Hematopoietic multipotent progenitor cell treated with erythropoietin and hydrocortisone succinate and interleukin-3 and kit ligand, for 6 days (in vitro differentiated cells): ENCODE measurements at regions not wholly inside any gene's neighbourhood (a gene's known extent, or its start where the extent isn't known, plus 50 kb on each side); places are given as distances from the start of the nearest gene placed in this dataset.

Source experiments
- DNase-seq: peaks from one replicate; pipeline ENCODE4 v3.0.0-alpha.2; 2015

DNA sequence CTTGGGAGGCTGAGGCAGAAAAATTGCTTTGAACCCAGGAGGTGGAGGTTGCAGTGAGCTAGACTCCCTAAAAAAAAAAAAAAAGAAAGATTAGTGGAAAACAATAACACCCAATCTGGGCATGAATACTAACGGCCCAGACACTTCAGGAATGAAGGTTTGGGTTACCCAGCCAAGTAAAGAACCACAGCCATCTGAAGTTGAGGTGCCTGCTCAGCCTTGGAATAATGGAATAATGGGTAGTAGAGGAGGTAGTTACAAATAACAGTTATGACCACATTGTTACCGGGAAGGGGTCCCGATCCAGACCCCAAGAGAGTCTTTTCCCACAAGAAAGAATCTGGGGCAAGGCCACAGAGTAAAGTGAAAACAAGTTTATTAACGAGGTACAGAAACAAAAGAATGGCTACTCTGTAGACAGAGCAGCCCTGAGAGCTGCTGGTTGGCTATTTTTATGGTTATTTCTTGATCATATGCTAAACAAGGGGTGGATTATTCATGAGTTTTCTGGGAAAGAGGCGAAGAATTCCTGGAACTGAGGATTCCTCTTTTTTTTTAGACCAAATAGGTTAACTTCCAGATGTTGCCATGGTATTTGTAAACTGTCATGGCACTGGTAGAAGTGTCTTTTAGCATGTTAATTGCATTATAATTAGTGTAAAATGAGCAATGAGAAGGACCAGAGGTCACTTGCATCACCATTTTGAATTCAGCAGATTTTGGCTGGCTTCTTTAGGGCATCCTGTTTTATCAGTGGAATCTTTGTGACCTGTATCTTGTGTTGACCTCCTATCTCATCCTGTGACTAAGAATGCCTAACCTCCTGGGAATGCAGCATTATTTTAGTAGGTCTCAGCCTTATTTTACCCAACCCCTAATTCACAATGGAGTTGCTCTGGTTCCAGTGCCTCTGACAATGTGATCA is 96.2 kb upstream of the HAAO start:
- DNase-seq, result no peak

DNA sequence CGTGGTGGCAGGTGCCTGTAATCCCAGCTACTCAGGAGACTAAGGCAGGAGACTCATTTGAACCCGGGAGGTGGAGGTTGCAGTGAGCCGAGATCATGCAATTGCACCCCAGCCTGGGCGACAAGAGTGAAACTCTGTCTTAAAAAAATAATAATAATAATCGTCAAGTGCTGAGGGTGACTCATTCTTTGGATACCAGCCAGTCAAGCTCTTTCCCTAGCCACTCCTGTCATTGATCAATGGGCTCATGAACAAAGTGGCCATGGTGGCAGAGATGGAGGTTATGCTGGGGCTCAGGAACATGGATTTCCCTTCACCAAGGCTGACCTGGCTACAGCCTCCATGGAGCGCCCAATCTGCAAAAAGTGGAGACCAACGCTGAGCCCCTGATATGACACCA is 94.5 kb upstream of the HAAO start:
- no peak for DNase-seq

DNA sequence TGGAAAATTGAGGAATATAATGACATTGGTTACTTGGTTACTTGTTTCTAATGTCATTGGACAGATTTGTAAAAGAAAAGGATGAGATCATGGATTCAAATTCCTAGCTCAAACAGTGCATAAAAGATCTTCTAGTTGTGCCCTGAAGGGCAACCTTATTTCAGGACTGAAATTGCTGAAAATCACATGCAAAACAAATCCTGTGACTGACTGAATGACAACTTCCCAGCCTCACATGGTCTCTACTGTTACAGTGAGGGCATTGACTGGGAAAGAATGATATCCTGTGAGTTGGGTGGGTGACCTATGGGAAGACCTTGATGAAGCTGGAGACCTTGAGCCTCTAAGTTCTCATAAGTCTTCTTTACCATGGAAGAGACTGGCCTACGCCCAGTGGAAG is 90.4 kb upstream of the HAAO start:
- no peak for DNase-seq

DNA sequence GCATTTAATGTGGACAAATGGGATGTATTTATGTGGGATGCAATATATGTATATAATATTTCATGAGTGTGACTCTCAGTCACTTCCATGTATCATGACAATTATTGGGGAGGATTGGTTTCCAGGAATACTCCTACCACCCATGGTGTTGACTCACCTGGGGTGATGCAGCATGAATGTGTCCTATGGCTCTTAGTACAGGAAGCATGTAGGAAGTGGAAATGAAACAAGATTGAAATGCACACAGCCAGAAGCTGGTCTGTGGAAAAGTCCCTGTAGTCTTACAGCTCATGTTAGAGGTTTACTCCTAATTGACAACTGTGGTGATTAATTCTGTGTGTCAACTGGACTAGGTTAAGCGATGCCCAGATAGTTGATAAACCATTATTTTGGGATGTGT is 89.3 kb upstream of the HAAO start:
- no peak for DNase-seq

DNA sequence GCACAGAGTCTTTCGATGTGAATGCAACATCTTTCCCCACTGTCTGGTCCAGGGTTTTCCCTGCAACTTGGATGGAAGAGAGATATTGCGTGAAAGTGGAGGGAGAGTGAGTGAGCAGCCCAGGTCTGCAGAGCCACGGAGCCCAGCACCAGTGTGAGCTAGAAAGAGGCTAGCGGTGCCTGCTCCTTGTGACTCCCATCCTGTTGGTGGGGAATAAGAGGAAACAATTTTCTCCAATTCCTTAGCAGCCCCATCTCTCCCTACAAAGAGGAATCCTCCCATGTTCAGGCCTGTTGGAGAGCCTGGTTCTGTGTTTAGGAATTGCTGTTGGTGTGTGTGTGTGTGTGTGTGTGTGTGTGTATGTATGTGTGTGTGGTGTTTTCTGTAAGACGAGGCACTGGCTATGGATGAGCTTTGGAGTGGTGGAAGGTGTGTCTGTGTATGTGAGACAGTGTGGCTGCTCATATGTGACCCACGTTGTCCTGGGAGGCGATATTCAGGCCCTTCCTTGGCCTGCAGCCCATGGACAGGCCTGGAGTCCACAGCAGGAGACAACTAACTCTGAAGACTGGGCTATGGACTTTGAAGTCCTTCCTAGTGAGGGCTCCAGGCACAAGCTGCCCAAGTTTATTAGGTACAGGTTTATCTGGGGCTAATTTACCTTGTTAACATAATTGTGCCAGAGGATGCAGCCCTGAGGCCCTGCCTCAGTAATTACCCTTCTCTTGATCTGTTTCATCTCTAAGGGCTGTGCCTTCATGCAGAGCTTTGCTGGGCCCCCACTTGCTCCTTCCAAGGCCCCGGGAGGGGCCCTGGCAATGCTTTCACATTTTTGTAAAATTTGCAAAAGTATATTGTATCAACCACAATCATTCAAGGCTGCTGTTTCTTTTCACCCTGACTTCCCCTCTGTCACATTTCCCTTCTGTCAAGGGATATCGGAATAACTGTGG is 88.6 kb upstream of the HAAO start:
- no peak for DNase-seq

DNA sequence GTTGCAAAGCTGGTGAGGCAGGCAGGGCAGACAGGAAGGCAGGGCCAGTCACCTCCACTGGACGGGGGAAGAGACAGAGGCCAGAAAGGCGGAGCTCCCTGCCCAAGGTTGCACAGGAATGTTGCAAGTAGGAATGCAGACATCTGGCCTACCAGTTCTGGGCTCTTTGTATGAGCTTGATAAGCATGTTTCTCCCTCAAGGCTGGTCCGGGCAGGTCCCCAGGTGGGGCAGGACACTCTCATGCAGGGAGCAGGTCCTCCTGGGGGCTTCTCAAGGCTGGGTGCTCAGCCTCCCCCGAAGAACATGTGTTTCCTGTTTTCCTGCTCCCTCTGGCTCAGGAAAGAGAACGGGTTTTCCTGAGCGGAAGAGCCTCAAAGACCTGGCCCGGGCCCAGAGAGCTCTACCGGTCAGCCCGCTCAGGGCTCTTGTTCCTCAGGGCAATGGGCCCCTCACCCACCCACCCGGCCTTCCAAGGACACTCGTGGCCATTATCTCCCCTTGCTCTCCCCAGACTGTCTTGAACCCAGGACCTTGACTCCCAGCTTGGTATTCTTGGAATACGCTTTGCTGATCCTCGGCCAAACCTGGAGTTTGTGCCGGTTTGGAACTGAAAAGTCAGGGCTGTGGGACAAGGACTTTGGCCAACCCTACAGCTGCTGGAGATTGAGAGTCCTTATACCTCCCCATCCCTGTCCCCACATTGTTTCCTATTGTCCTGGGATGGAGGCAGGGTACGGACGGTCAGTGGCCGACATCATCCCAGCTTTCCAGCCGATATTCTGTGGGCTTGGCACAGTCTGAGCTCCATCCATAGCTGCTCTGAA is 87.7 kb upstream of the HAAO start:
- no peak for DNase-seq

DNA sequence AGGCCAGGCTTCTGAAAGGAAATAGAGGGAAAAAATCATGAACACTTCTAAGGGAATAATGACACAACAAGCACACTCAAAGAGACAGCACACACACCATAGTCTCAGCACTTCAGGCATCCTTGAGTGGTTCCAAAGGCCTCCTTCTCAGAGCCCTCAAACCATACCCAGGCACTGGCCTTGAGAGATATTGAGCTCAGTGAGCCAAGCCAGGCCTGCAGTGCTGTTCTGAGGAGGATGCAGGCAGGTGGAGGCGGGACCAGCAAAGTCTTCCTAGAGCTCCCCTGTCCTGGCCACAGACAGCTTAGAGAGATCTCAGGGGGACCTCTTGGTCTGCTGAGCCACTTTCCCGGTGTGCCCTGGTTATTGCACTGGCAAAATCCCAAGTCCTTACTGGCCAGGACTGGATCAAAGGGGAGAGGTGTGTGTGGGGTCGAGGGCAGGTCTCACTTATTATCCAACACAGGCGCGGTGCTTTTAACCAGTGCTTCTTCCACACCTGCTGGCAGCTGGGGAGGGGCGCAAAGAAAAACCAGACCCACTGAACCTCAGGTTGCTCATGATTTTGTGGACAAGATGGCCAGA is 86.8 kb upstream of the HAAO start:
- DNase-seq, result no peak

DNA sequence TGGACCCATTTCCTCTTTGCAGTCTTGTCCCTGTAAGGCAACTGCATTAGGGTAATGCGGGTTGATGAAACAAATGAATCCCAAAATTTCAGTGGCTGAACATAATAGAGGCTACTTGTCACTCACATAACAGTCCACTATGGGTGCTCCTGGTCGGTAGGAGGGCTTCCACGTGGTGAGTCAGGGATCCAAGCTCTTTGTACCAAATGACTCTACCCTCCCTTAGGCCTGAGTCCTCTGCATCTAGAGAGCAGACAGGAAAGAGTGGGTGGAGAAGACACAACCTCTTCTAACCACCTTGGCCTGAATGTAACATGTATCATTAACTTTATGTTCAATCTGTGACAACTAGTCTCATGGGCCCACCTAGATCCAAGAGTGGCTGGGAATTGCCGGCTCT is 86.2 kb upstream of the HAAO start:
- no peak for DNase-seq

DNA sequence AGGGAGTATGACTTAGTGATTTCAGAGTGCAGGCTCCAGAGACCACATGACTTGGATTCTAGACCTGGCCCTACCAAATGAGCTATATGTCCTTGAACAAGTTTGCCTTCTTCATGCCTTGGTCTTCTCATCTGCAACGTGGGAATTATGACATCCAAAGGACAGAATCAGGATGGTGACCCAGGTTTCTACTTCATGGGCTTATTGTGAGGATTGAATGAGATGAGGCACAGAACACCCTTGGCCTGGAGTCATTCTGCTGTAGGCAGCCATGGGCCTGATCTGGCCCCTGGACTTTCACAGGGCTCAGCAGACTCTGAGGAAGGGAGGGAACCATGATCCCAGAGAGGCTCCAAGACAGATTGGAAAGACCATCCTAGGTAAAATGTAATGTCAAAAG is 85.6 kb upstream of the HAAO start:
- DNase-seq, result no peak

DNA sequence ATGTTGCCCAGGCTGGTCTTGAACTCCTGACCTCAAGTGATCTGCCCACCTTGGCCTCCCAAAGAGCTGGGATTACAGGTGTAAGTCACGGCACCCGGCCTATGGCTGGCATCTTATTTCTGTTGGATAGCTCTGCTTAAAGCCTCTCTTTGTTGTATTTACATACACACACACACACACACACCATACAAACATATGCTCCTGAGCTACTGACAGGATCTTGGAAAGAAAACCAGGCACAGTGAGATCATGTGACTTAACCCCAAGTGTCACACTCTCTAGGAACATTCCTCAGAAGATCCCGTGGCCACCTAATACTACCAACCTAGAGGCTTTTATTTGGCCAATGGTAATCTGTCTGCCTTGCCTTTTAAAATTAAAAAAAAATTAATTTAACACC is 85.1 kb upstream of the HAAO start:
- DNase-seq, result no peak

DNA sequence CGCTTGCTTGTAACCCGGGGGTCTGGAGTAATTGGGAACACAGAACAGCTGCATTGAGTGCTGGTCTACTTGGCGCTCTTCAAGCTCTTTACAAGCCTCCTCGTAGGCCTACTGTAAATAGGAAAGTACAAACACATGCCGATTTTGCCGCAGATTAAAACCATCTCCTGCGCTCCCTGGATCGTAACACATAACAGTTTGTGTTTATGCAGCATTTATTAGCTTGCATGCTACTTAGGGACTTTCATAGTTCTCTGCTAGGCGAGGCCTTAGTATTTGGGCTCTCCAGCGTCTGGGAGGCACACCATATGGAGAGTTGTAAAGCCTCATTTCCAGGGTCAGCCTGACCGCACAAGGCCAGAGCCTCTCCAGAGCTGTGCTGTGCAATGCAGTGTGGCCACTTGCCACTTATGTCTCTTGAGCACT is 84.0 kb upstream of the HAAO start:
- DNase-seq, result no peak

DNA sequence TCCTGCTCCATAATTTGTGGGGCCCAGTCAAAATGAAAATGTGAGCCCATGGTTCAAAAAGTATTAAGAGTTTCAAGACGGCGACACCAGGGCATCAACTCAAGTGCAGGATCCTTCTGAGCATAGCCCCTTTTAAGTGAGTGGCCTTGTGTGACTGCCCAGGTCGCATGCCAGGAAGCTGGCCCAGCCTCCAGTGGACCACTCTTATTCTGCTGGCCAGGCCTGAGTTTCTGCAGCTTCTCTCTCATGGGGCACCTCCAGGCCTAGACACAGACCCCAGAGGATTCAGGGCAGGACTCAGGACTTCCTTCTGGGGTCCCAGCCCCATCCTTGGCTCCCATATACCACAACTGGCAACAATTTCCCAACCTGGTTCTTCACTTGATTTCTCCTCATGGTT is 83.5 kb upstream of the HAAO start:
- DNase-seq, result no peak

DNA sequence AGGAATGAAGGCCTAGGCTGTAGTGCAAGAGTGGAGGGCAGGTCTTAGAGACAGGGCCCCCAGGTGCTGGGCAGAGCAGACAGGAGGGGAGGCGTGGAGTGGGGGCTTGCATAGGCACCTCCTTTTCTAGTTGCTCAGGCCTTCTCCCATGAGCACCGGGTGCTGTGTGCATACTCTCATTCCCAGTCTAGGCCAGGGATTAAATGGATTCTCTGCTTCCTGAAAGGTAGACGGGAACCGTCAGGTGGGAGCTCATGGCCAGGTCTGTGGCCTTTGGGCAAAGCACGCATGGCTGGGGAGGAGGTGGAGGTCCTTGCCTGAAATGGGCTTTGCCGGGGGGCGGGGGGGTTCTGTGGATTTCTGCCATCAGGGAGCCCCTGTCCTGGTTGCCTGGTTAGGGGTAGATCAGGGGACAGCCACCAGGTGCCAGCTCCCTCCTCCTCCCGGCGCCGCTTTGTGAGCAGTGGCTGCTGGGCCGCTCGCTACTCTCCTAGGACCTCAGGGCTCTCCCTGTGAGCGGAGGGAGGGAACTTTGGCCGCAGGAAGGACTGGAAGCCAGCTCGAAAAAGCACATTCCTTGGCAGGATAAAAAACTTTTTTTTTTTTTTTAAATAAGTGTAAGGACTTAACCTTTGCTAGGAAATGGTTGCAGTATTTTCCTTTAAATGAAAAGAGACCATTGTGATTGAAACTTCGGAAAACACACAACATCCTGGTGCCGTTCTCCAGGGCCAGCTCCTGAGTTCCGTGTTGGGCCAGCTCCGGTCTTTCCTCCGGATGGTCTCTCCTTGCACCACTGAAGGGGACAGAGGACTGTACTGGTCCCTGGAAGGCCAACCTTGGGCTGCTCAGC is 82.8 kb upstream of the HAAO start:
- no peak for DNase-seq

DNA sequence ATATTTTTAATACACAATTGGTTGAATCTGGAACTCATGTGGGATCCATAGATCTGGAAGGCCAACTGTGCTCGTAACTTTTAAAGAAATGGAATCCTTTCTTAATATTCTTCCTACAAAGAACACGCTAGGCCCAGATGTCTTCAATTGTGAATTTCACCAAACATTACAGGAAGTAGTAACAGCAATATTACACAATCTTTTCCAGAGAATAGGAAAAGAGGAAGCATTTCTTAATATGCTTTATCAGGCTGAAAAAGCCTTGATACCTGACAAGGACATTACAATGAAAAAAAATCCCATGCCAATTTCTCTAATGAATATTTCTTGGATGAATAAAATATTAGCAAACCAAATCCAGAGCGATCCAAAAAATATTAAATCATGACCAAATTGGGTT is 80.3 kb upstream of the HAAO start:
- DNase-seq, result no peak

DNA sequence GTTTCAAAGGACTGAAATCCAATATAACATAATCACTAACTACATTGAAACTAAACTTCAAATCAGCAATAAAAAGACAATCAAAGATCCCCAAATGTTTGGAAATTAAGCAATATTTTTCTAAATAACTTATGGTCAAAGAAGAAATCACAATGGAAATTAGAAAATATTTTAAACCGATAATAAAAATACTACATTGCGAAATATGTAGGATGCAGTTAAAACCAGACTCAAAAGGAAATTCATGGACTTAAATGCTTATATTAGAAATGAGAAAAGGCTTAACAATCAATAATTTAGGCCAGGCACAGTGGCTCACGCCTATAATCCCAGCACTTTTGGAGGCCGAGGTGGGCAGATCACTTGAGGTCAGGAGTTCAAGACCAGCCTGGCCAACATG is 79.0 kb upstream of the HAAO start:
- DNase-seq, result no peak

DNA sequence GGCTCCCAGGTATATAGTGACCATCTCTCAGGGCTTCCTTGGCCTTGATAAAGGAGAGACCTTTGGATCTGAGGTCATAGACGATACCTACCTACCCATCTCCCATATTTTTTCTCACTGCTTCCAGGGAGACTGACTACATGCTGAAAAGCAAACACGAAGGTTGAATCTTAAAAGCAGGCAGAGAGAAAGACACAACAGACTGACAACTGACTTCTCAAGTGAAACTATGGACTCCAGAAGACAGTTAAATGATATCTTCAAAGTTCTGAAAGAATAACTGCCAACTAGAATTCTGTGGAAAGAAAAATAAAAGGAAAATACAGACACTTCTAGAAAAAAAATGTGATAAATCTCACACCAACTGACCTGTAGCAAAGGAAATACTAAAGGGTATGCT is 76.5 kb upstream of the HAAO start:
- DNase-seq, result peak; percentile 53

DNA sequence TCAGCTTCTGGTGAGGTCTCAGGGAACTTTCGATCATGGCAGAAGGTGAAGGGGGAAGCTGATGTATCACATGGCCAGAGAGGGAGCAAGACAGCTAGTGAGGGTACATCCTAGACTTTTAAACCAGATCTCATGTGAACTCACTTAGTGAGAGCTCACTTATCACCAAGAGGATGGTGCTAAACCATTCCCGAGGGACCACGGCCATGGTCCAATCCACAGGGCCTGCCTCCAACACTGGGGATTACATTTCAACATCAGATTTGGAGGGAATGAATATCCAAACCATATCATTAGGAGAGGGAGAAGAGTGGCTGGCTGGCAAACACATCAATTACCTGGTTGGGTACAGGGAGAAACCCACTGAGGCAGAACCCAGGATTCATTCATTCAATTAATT is 75.7 kb upstream of the HAAO start:
- no peak for DNase-seq

DNA sequence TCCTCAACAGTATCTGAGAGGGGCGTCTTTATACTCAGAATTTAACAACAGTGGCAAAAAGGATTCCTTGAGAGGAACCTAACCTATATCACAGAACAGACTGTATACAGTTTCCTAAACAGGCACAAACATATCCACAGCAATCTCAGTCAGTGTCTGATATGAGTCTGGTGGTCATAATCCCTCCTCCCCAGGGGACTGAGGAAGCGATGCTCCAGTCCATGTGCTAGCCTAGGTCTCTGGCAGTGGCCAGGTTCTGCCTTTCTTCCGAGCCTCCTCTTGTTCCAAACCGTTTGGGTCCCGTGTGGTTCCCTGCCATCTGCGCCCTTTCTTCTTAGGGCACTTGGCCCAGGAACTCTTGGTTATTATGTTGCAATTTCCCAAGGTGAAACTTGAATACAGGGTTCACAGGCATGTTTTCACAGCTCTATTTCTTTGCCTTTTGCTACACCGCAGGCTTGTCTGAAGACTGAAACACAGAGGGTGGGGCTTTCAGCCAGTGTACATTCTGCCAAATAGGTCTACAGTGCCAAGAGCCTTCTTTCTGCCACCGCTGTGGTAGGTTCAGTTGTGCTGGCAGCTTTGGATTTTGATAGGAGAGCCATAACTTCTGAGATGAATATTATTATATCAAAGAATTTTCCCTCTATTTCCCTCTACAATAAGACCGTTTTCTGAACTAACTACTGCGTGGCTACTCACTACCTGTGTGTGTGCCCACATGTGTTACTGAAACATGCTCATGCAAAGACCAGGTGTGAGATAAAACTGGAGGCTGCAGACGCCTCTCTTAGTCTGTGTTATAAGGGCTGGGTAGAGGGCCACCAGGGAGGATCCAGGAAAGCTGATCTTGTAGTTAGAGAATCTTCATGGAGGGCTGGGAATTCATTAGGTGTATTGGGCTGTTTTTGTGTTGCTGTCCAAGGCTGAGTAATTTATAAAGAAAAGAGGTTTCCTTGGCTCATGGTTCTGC is 75.0 kb upstream of the HAAO start:
- no peak for DNase-seq

DNA sequence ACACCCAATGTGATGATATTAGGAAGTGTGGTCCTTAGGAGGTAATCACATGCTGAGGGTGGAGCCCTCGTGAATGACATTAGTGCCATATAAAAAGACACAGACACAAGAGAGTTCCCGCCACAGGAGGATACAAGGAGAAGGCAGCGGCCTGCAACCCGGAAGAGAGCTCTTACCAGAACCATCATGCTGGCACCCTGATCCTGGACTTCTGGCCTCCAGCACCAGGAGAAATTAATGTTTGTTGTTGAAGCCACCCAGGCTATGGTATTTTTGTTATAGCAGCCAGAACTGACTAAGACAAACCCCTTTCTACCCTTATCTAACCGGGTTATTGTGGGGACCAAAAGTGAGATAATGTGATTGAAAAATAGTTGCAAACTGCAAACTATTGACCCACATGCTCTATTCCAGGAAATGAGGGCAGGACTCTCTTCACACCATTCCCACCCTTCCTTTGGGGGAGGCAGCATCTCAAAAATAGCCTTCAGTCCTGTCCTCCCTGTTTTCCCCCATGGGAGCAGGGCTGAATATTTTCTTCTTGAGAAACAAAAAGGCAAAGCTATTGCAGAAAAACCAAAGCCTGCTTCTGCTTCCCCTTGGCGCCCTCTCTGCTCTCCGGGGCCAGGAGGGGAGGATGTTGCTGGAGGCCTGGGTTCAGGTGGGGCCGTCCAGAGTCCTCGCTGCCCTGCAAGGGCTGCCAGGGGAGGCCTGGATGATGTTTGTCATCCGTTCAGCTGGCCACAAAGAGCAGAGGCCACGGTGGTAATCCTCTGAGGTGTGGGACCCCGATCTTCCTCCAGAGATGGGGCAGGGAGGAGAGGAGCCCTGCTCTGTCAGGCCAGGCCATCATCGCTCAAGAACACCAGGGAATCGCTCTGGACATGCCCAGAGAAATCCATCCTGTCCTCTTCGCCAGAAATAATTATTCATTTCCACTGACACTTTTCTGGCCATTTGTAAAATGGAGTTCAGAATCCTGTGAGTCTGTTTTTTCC is 73.8 kb upstream of the HAAO start:
- no peak for DNase-seq
